ENCODE measurements at regions not wholly inside any gene's neighbourhood (a gene's known extent, or its start where the extent isn't known, plus 50 kb on each side); places are given as distances from the start of the nearest gene placed in this dataset.

DNA sequence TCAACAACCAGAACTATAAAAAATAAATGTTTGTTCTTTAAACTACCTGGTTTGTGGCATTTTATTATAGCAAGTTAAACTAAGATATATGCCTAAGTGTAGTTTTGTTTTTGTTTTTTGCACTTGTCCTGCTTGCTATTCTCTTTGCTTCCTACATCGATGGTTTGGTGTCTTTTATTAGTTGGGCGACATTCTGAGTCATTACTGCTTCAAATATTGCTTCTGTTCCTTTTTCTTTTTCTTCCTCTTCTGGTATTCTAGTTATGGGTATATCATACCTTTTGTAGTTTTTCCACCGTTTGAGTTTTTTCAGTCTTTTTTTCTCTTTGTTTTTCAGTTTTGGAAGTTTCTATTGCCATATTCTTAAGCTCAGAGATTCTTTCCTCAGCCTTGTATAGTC is 86.9 kb downstream of the MACIR start:
- ChIA-PET CTCF (no interaction called here), POLR2A (no interaction called here)
- DNase-seq (ENCODE audit: low read depth, low spot score), result no peak
- TF ChIP-seq, protein P1, sequence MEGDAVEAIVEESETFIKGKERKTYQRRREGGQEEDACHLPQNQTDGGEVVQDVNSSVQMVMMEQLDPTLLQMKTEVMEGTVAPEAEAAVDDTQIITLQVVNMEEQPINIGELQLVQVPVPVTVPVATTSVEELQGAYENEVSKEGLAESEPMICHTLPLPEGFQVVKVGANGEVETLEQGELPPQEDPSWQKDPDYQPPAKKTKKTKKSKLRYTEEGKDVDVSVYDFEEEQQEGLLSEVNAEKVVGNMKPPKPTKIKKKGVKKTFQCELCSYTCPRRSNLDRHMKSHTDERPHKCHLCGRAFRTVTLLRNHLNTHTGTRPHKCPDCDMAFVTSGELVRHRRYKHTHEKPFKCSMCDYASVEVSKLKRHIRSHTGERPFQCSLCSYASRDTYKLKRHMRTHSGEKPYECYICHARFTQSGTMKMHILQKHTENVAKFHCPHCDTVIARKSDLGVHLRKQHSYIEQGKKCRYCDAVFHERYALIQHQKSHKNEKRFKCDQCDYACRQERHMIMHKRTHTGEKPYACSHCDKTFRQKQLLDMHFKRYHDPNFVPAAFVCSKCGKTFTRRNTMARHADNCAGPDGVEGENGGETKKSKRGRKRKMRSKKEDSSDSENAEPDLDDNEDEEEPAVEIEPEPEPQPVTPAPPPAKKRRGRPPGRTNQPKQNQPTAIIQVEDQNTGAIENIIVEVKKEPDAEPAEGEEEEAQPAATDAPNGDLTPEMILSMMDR (IDR thresholded peaks at IDR 0.05; ENCODE audit: low read depth, low read length), result no peak
- no peak overlapping the region for H3K27ac ChIP-seq (ENCODE audit: low read depth, low read length)
- H3K4me3 ChIP-seq (ENCODE audit: low read depth, low read length), result no peak overlapping the region
- H3K9me3 ChIP-seq (ENCODE audit: control insufficient read depth, insufficient read depth, low read length), result no peaks in the 10 kb centered on the region
- H3K27me3 ChIP-seq (ENCODE audit: control insufficient read depth, insufficient read depth, low read length), result no peaks in the 10 kb centered on the region

DNA sequence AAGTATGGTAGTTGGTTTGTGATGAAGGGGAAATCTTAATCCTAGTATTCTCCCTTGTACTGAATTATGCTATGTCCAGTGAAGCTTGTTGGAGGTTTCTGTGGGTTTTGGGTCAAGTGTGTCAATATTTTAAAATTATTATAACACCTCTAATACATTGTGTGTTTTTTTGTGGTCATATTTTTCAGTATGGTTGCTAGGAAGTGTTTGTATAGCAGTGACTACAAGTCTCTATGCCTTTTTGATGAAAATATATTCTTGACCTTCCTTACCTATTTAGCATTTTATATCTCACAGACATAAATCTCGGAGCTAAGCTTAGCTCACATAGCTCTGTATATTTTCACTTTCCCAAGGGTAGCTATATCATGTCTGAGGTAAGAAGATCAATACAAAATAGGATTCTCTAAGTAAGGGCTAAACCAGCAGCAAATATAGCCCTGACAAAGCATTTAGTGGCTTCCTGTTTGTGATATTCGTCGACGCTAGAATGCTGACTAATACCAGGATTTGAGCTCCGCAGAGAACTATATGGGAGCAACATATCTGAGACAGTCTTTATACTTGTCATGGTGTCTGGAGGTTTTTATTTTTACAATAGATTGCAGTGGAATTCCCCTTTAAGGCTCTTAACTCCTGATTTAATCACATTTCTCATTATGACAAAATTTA is 82.3 kb downstream of the MACIR start:
- Histone ChIP-seq H3K4me3 (ENCODE audit: low read depth, low read length) (no peak overlapping the region), H3K9me3 (ENCODE audit: control insufficient read depth, insufficient read depth, low read length) (no peaks in the 10 kb centered on the region), H3K27me3 (ENCODE audit: control insufficient read depth, insufficient read depth, low read length) (no peaks in the 10 kb centered on the region), H3K27ac (ENCODE audit: low read depth, low read length) (no peak overlapping the region)
- no peak for DNase-seq (ENCODE audit: low read depth, low spot score)
- ChIA-PET CTCF (interaction anchor here (0.6 kb wide), 1 partner anchor 82 kb away, joined by 3 read pairs; the partner anchor contains the start of gene MACIR), POLR2A (no interaction called here)
- TF ChIP-seq, protein P1 (IDR thresholded peaks at IDR 0.05; ENCODE audit: low read depth, low read length), result no peak

- CTCF ChIA-PET, result no interaction called here
- H3K27me3 ChIP-seq (ENCODE audit: control insufficient read depth, insufficient read depth, low read length), result no peaks in the 10 kb centered on the region
- H3K27ac ChIP-seq (ENCODE audit: low read depth, low read length), result no peak overlapping the region
- no peak overlapping the region for H3K4me3 ChIP-seq (ENCODE audit: low read depth, low read length)
- no peak for DNase-seq (ENCODE audit: low read depth, low spot score)
- no peaks in the 10 kb centered on the region for H3K9me3 ChIP-seq (ENCODE audit: control insufficient read depth, insufficient read depth, low read length)
- TF ChIP-seq, protein P1 (IDR thresholded peaks at IDR 0.05; ENCODE audit: low read depth, low read length), result no peak
- POLR2A ChIA-PET, result no interaction called here
These were observed 81.6 kb downstream of the MACIR start for GRCh38 chr5:103340132-103340531.

GRCh38 chr5:103336941-103337340 is 78.4 kb downstream of the MACIR start:
- DNase-seq (ENCODE audit: low read depth, low spot score), result no peak
- TF ChIP-seq, protein P1 (IDR thresholded peaks at IDR 0.05; ENCODE audit: low read depth, low read length), result no peak
- CTCF ChIA-PET, result no interaction called here

GRCh38 chr5:103333376-103333775 is 74.8 kb downstream of the MACIR start:
- no peaks in the 10 kb centered on the region for H3K9me3 ChIP-seq (ENCODE audit: control insufficient read depth, insufficient read depth, low read length)
- H3K4me3 ChIP-seq (ENCODE audit: low read depth, low read length), result no peak overlapping the region
- POLR2A ChIA-PET, result no interaction called here
- no peaks in the 10 kb centered on the region for H3K27me3 ChIP-seq (ENCODE audit: control insufficient read depth, insufficient read depth, low read length)
- DNase-seq (ENCODE audit: low read depth, low spot score), result no peak
- H3K27ac ChIP-seq (ENCODE audit: low read depth, low read length), result no peak overlapping the region
- CTCF ChIA-PET, result interaction anchor here (1.2 kb wide), 1 partner anchor 144 kb away, joined by 3 read pairs; no protein-coding TSS in a partner anchor
- TF ChIP-seq, protein P1 (IDR thresholded peaks at IDR 0.05; ENCODE audit: low read depth, low read length), result no peak

More at GRCh38 chr5:103336941-103337340, 78.4 kb downstream of the MACIR start:
- POLR2A ChIA-PET, result interaction anchor here (0.6 kb wide), 1 partner anchor 69 kb away, joined by 3 read pairs; no protein-coding TSS in a partner anchor
- H3K27ac ChIP-seq (ENCODE audit: low read depth, low read length), result no peak overlapping the region
- no peaks in the 10 kb centered on the region for H3K27me3 ChIP-seq (ENCODE audit: control insufficient read depth, insufficient read depth, low read length)
- H3K9me3 ChIP-seq (ENCODE audit: control insufficient read depth, insufficient read depth, low read length), result no peaks in the 10 kb centered on the region
- H3K4me3 ChIP-seq (ENCODE audit: low read depth, low read length), result no peak overlapping the region

All from AG04450 (cell line).